ENCODE measurements at regions not wholly inside any gene's neighbourhood (a gene's known extent, or its start where the extent isn't known, plus 50 kb on each side); places are given as distances from the start of the nearest gene placed in this dataset.

GRCh38 chr10:58026036-58026435 is 241.7 kb downstream of the IPMK start:
- TF ChIP-seq CTCF (IDR thresholded peaks at IDR 0.05) (no peak), POLR2AphosphoS5 (IDR thresholded peaks at IDR 0.05) (no peak), EP300 (IDR thresholded peaks at IDR 0.05) (no peak)

Data from stomach (tissue), 4 donors.